OCI-LY7 (cell line): ENCODE measurements at regions not wholly inside any gene's neighbourhood (a gene's known extent, or its start where the extent isn't known, plus 50 kb on each side); places are given as distances from the start of the nearest gene placed in this dataset.

Source experiments
- EZH2phosphoT487 ChIP-seq: fragments of 200-600 bp; sonication (generic); IDR thresholded peaks from 2 replicates; pipeline ENCODE4 v1.6.1; 2018; ENCODE audit warnings: low read depth, borderline replicate concordance, mild to moderate bottlenecking, mixed run types, antibody characterized with exemption, low read length, moderate library complexity, mixed read lengths
- TF ChIP-seq, protein P1 (sequence below): fragments of 200-600 bp; sonication (generic); conservative IDR thresholded peaks from 2 replicates; pipeline ENCODE4 v1.5.1; 2014; ENCODE audit warnings: mild to moderate bottlenecking, antibody characterized with exemption, low read length, moderate library complexity, mixed read lengths

DNA sequence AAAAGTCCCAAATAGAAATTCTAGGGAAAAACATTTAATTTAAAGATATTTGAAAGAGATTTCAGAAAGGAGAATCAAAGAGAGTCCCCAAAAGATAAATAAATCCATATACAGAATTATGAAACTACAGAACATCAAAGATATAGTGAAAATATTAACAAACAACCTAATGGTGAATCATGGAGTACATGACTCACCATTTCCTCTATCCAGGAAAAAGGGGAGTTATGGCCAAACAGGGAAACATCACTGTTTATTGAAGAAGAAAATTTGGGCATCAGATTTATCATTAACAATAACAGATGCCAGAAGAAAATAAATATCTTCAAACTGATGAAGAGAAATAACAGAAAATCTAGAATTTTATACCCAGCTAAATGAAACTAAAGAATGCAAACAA lies 448.3 kb downstream of the CDH2 start:
- TF ChIP-seq, protein P1, sequence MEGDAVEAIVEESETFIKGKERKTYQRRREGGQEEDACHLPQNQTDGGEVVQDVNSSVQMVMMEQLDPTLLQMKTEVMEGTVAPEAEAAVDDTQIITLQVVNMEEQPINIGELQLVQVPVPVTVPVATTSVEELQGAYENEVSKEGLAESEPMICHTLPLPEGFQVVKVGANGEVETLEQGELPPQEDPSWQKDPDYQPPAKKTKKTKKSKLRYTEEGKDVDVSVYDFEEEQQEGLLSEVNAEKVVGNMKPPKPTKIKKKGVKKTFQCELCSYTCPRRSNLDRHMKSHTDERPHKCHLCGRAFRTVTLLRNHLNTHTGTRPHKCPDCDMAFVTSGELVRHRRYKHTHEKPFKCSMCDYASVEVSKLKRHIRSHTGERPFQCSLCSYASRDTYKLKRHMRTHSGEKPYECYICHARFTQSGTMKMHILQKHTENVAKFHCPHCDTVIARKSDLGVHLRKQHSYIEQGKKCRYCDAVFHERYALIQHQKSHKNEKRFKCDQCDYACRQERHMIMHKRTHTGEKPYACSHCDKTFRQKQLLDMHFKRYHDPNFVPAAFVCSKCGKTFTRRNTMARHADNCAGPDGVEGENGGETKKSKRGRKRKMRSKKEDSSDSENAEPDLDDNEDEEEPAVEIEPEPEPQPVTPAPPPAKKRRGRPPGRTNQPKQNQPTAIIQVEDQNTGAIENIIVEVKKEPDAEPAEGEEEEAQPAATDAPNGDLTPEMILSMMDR: no peak
- TF ChIP-seq EZH2phosphoT487: no peak
